HepG2 (cell line): ENCODE measurements at regions not wholly inside any gene's neighbourhood (a gene's known extent, or its start where the extent isn't known, plus 50 kb on each side); places are given as distances from the start of the nearest gene placed in this dataset.

Source experiments
- ATAC-seq: fragments of 200-7000 bp; cut with Tn5 transposase; 3 replicates; pipeline ENCODE4 v1.9.1; 2020; ENCODE audit warnings: mild to moderate bottlenecking, moderate library complexity
- BruUV-seq: library from RNA; stranded (reverse); fragments of 400-500 nt; replicated peaks from 2 replicates; lab custom pipeline; 2021; lab: Mats Ljungman, UMichigan
- CTCF ChIA-PET: fragments of 300-600 bp; formaldehyde crosslinking; extraction: SDS; loops from one replicate; lab custom pipeline; 2021; ENCODE audit warnings: low total read pairs, inconsistent platforms, low intra/inter-chr PET ratio; lab: Yijun Ruan, JAX
- POLR2A ChIA-PET: fragments of 350-600 bp; sonication (Branson Sonifier 250); formaldehyde crosslinking; loops from one replicate; lab custom pipeline; 2020; ENCODE audit warnings: antibody characterized with exemption, inconsistent platforms; lab: Yijun Ruan, JAX
- DNase-seq: peaks from one replicate; pipeline ENCODE4 v3.0.0-alpha.2; 2015; ENCODE audit warnings: low spot score
- FAIRE-seq: peaks from 3 replicates; lab custom pipeline; 2011; peaks lifted over from hg19 to GRCh38; lab: Jason Lieb, UNC
- H2AFZ ChIP-seq: one replicate; pipeline ENCODE4 v1.6.1; 2011; ENCODE audit warnings: low read length, inconsistent platforms
- H3K27ac ChIP-seq: fragments of 300-600 bp; 3 replicates; pipeline ENCODE4 v1.8.0; 2011; ENCODE audit warnings: mixed run types, mild to moderate bottlenecking, mixed read lengths, low read length, inconsistent platforms; ENCODE audit not compliant: insufficient read depth; ENCODE audit errors: extremely low read length
- H3K27me3 ChIP-seq, 2 experiments: fragments of 200-600 bp in 1 of 2; 2 replicates in 1 of 2; 3 replicates in 1 of 2; pipeline versions ENCODE4 v1.6.0 to v1.8.0; 2011; ENCODE audit warnings: low read length in 2 of 2, mild to moderate bottlenecking in 2 of 2, moderate library complexity in 2 of 2, inconsistent platforms in 1 of 2; ENCODE audit not compliant: insufficient read depth in 2 of 2, control insufficient read depth in 1 of 2
- H3K36me3 ChIP-seq, 2 experiments: fragments of 200-600 bp in 1 of 2; replicated peaks in 1 of 2; 2 replicates in 1 of 2; 3 replicates in 1 of 2; pipeline versions ENCODE4 v1.5.1 to v1.8.0; 2011; ENCODE audit warnings: low read length in 2 of 2, inconsistent platforms in 1 of 2; ENCODE audit not compliant: insufficient read depth in 2 of 2, control insufficient read depth in 1 of 2
- H3K4me1 ChIP-seq: 2 replicates; pipeline ENCODE4 v1.5.1; 2012; ENCODE audit warnings: low read length, inconsistent platforms; ENCODE audit not compliant: insufficient read depth
- H3K4me2 ChIP-seq: 2 replicates; pipeline ENCODE4 v1.6.0; 2011; ENCODE audit warnings: low read depth, low read length, inconsistent platforms
- H3K4me3 ChIP-seq, 3 experiments: fragments of 200-600 bp in 1 of 3; sonication (generic), shearing (Covaris generic) in 1 of 3; replicated peaks in 1 of 3; 2 replicates each; pipeline ENCODE4 v1.5.1; 2011 to 2016; ENCODE audit warnings: low read length in 3 of 3, inconsistent platforms in 2 of 3, low read depth in 2 of 3, mild to moderate bottlenecking in 2 of 3, control low read depth in 1 of 3, mixed read lengths in 1 of 3; ENCODE audit not compliant: insufficient read depth in 1 of 3
- H3K79me2 ChIP-seq: one replicate; pipeline ENCODE4 v1.6.1; 2011; ENCODE audit warnings: low read length, inconsistent platforms; ENCODE audit not compliant: insufficient read depth
- H3K9ac ChIP-seq: 2 replicates; pipeline ENCODE4 v1.6.0; 2011; ENCODE audit warnings: mild to moderate bottlenecking, low read depth, low read length, inconsistent platforms; ENCODE audit not compliant: insufficient read depth
- H3K9me3 ChIP-seq: 2 replicates; pipeline ENCODE4 v1.5.1; 2012; ENCODE audit warnings: mild to moderate bottlenecking, low read length
- H4K20me1 ChIP-seq: 2 replicates; pipeline ENCODE4 v1.6.0; 2011; ENCODE audit warnings: inconsistent platforms, mild to moderate bottlenecking, low read length, moderate library complexity; ENCODE audit not compliant: insufficient read depth
- CHCHD3 ChIP-seq: sonication (generic); formaldehyde crosslinking; IDR thresholded peaks from 2 replicates; pipeline ENCODE4 v1.8.0; 2022; ENCODE audit warnings: mild to moderate bottlenecking, missing genetic modification reagents, moderate library complexity
- GPN1 ChIP-seq: sonication (generic); formaldehyde crosslinking; IDR thresholded peaks from 2 replicates; pipeline ENCODE4 v1.5.1; 2020; ENCODE audit warnings: missing genetic modification reagents, borderline replicate concordance
- JUND ChIP-seq: sonication (generic); formaldehyde crosslinking; IDR thresholded peaks from 2 replicates; pipeline ENCODE4 v1.8.0; 2022; ENCODE audit warnings: mild to moderate bottlenecking, missing genetic modification reagents
- KLF11 ChIP-seq: IDR thresholded peaks from 2 replicates; pipeline ENCODE4 v1.6.1; 2016; ENCODE audit warnings: missing compliant biosample characterization
- KMT2B ChIP-seq: IDR thresholded peaks from 2 replicates; pipeline ENCODE4 v1.6.1; 2016; ENCODE audit warnings: missing genetic modification reagents, missing compliant biosample characterization
- MAFK ChIP-seq, 2 experiments: IDR thresholded peaks in 1 of 2; conservative IDR thresholded peaks in 1 of 2; 2 replicates each; pipeline ENCODE4 v1.6.1; 2011; ENCODE audit warnings: improper control_type of control experiment in 2 of 2, low read length in 2 of 2
- NR1H2 ChIP-seq: sonication (generic); formaldehyde crosslinking; IDR thresholded peaks from 2 replicates; pipeline ENCODE4 v1.8.1; 2022; ENCODE audit warnings: low read depth, missing genetic modification reagents, borderline replicate concordance
- PAF1 ChIP-seq: IDR thresholded peaks from 2 replicates; pipeline ENCODE4 v1.6.1; 2016; ENCODE audit warnings: missing genetic modification reagents, missing compliant biosample characterization
- RNF2 ChIP-seq: fragments of 450-650 bp; conservative IDR thresholded peaks from 2 replicates; pipeline ENCODE4 v1.6.1; 2016; ENCODE audit warnings: low read depth
- SETDB1 ChIP-seq: sonication (generic); formaldehyde crosslinking; IDR thresholded peaks from 2 replicates; pipeline ENCODE4 v1.5.1; 2020; ENCODE audit warnings: missing genetic modification reagents, mild to moderate bottlenecking, borderline replicate concordance
- ZNF143 ChIP-seq: sonication (generic); formaldehyde crosslinking; IDR thresholded peaks from 2 replicates; pipeline ENCODE4 v1.4.0; 2020; ENCODE audit warnings: missing genetic modification reagents
- ZNF563 ChIP-seq: sonication (generic); formaldehyde crosslinking; IDR thresholded peaks from 2 replicates; pipeline ENCODE4 v1.8.0; 2022; ENCODE audit warnings: mild to moderate bottlenecking, moderate library complexity, missing genetic modification reagents
- ZNF564 ChIP-seq: sonication (generic); formaldehyde crosslinking; IDR thresholded peaks from 2 replicates; pipeline ENCODE4 v1.8.1; 2023; ENCODE audit warnings: mild to moderate bottlenecking, missing genetic modification reagents
- WGBS: methylation state at CpG from one replicate; pipeline ENCODE4 v1.1.6; 2017; ENCODE audit warnings: low lambda C conversion rate; 5-methylcytosine and 5-hydroxymethylcytosine counted together
- in situ Hi-C: cut with HindIII; loops from 2 replicates; pipeline ENCODE4 v1.10.0; 2017; ENCODE audit warnings: low pct_unique_long_range_greater_than_20kb; ENCODE audit not compliant: extremely low pct_ligation_motif_present
- intact Hi-C: fragments of 100-400 bp; cut with micrococcal nuclease; formaldehyde crosslinking; loops from one replicate; pipeline ENCODE4 v1.10.0; 2022; ENCODE audit not compliant: unreplicated experiment
- TF ChIP-seq, protein P1 (sequence below): sonication (generic); formaldehyde crosslinking; IDR thresholded peaks from 2 replicates; pipeline ENCODE4 v1.8.0; 2022; ENCODE audit warnings: missing genetic modification reagents, low read depth, mild to moderate bottlenecking, borderline replicate concordance
- TF ChIP-seq, protein P2 (sequence below): sonication (generic); formaldehyde crosslinking; conservative IDR thresholded peaks from 2 replicates; pipeline ENCODE4 v1.4.0; 2020; ENCODE audit warnings: missing genetic modification reagents
- TF ChIP-seq, protein P3 (sequence below): IDR thresholded peaks from 2 replicates; pipeline ENCODE4 v1.6.1; 2016; ENCODE audit warnings: low read depth, control low read depth

DNA sequence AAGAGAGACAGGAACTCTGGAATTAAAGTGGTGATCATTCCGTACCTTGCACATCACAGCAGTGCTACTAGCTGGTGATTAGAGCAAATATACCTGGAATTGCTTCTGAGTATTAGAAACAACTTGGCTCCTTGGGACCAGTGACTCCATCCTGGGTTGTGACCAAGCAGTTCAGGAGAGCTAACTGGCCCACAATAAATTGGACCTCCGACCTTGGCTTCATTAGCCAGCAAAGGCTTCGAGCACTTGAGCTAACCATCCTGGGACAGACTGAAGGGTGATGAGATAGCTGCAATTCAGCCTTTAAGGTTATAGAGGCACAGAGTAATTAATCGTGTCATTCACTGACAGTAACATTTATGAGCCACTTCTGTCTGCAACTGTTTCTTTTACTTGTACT lies 287.8 kb downstream of the INHBA start:
- no peak for TF ChIP-seq CHCHD3 (CRISPR knock-in tag)
- no peak for TF ChIP-seq GPN1
- no peak for TF ChIP-seq KLF11 (CRISPR knock-in tag)
- TF ChIP-seq, protein P1, sequence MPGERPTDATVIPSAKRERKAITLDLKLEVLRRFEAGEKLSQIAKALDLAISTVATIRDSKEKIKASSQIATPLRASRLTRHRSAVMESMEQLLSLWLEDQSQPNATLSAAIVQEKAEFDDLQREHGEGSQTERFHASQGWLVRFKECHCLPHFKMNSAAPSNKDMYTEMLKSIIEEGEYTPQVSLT (CRISPR knock-in tag), result no peak
- TF ChIP-seq SETDB1 (CRISPR knock-in tag), result no peak
- TF ChIP-seq ZNF563 (CRISPR knock-in tag), result no peak
- no peak for TF ChIP-seq ZNF143 (CRISPR knock-in tag)
- no peak for TF ChIP-seq MAFK (conservative IDR thresholded peaks at IDR 0.05 in 1 of 2, IDR thresholded peaks at IDR 0.05 in 1 of 2; ENCODE audit: low read length in 2 of 2)
- TF ChIP-seq, protein P2, sequence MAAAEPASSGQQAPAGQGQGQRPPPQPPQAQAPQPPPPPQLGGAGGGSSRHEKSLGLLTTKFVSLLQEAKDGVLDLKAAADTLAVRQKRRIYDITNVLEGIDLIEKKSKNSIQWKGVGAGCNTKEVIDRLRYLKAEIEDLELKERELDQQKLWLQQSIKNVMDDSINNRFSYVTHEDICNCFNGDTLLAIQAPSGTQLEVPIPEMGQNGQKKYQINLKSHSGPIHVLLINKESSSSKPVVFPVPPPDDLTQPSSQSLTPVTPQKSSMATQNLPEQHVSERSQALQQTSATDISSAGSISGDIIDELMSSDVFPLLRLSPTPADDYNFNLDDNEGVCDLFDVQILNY (CRISPR knock-in tag), result no peak
- no peak for TF ChIP-seq ZNF564 (CRISPR knock-in tag)
- no peak for TF ChIP-seq KMT2B (CRISPR knock-in tag)
- TF ChIP-seq RNF2, result no peak
- TF ChIP-seq NR1H2 (CRISPR knock-in tag), result no peak
- TF ChIP-seq, protein P3, sequence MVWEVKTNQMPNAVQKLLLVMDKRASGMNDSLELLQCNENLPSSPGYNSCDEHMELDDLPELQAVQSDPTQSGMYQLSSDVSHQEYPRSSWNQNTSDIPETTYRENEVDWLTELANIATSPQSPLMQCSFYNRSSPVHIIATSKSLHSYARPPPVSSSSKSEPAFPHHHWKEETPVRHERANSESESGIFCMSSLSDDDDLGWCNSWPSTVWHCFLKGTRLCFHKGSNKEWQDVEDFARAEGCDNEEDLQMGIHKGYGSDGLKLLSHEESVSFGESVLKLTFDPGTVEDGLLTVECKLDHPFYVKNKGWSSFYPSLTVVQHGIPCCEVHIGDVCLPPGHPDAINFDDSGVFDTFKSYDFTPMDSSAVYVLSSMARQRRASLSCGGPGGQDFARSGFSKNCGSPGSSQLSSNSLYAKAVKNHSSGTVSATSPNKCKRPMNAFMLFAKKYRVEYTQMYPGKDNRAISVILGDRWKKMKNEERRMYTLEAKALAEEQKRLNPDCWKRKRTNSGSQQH (CRISPR knock-in tag), result no peak
- TF ChIP-seq JUND (CRISPR knock-in tag), result no peak
- no peak for TF ChIP-seq PAF1
- POLR2A ChIA-PET, result no interaction called here

More for the DNA sequence above, 287.8 kb downstream of the INHBA start:
- CTCF ChIA-PET, result no interaction called here
- Histone ChIP-seq H3K27ac (no peak overlapping the region), H3K4me1 (no peaks in the 10 kb centered on the region), H3K79me2 (no peaks in the 10 kb centered on the region), H3K36me3 (no peaks in the 10 kb centered on the region), H3K27me3 (no peaks in the 10 kb centered on the region), H3K4me3 (no peak overlapping the region), H3K9ac (no peak overlapping the region), H4K20me1 (no peaks in the 10 kb centered on the region), H2AFZ (no peak overlapping the region), H3K4me2 (no peak overlapping the region), H3K9me3 (peaks cover 49% of the 10 kb centered on the region; the same call in 1 of the 2 replicates)
- WGBS, result 40% methylated on average over 4 of the region's 4 CpGs
- DNase-seq (no peak), ATAC-seq (no peak), FAIRE-seq (no peak)
- in situ Hi-C loops, result no loop called here
- intact Hi-C loops, result no loop called here
- BruUV-seq, result no TSS peak
